GM19240 (cell line): ENCODE measurements at regions not wholly inside any gene's neighbourhood (a gene's known extent, or its start where the extent isn't known, plus 50 kb on each side); places are given as distances from the start of the nearest gene placed in this dataset.

Experiments used
- DNase-seq: peaks from one replicate; pipeline ENCODE4 v3.0.0; 2011; ENCODE audit warnings: low spot score; ENCODE audit not compliant: insufficient read length

DNA sequence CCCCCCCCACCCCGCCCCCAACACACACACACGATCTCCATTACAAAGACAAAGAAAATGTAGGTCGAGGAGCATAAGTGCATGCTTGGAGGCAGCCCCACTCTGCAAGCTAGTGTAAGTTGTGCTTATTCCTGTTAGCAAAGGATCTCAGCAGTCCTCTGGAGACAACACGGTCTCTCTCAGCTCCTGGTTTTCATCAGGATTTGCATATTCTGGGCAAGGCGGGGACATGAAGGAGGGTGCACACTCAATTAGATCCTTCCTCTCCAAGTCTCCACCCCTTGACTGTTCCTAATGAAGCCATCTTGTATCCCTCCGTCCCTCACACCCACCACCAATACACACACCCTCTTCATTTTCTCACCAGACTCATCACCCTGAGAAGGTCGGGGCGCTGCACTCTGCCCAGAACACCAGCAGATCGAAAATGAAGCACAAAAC lies 63.8 kb downstream of the MRPL46 start:
- no peak for DNase-seq

DNA sequence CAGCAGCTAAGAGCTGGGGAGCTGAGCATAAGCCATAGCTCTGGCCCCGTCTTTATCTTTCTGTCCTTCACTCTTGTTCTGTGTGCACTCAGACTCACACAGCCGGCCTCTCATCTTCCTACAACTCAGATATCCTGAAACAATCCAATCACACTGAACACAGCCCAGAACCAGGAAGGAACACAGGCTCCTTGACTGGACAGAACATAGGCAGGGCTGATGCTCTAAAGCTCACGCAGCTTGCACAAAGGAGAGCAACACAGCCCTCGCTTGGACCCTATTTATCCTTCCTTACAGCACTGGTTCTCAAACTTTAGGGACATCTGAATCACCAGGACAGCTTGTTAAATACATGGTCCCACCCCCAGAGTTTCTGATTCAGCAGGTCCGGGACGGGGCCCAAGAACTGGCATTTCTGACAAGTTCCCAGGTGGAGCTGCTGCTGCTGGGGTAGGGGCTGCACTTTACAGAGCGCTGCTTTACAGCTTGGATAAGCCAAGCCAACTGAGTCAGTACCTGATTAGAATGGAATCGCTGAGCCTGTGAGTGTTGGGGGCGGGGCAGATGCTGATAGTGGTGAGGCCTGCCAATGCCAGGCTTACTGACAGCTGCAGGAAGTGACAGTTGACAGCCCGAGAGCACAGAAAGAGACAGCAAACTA lies 65.1 kb downstream of the MRPL46 start:
- DNase-seq, result no peak

DNA sequence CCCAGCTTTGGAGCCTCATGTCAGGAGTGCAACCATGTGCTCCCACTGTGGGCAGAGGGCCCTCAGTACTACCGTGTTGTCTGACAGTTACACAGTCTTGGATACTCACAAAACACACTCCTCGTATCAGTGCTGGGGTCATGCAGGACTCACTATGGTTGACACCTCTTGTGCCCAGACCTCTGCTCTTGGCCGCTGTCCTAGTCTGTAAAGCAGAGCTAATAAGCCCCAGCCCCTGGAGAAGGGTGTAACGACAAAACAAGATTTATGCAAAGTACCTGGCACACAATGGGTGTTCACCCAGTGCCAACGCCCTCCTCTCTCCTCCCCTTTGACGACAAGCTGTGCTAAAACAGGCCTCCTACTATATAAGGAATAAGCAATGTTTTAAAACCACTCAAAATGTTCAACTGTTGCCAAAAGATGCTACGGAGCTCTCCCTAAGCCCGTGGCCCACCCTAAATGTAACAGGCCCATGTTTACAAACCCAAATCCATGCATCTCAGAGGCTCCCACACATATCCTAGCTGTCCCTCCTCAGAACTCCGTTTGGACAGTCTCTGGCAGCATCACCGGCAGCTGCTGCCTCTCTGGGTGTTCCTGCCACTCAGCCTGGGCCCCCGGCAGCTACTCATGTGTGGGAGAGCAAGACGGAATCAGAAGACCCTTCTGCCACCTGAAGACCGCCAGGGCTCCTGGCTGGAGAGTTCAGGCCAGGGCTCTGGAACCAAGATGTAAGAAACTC lies 65.8 kb downstream of the MRPL46 start:
- no peak for DNase-seq

DNA sequence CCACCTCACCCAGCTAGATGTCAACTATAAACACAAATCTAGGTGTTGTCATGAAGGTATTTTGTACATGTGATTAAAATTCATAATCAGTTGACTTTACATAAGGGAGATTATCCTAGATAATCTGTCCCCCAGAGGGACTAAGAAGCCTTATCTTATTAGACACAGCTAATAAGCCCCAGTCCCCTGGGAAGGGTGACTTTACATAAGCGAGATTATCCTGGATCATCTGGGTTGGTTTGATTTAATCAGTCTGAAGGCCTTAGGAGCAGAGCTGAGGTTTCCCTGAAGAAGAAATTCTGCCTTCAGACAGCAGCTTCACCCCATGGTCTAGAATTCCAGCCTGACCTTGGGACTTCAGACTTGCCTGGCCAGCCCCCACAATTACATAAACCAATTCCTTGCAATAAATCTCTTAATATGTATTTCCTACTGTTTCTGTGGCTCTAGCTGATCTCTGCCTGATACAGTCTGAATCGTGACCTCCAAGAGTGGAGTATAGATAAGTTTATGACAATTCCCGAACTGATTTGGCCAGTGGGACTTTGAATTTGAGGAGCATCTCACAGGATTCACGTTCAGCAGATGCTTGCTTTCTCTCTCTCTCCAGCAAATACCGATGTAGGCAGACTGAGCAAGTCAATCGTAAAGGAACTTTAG lies 66.5 kb downstream of the MRPL46 start:
- no peak for DNase-seq

- no peak for DNase-seq
These were observed 67.1 kb downstream of the MRPL46 start for GRCh38 chr15:88400084-88400483.

DNA sequence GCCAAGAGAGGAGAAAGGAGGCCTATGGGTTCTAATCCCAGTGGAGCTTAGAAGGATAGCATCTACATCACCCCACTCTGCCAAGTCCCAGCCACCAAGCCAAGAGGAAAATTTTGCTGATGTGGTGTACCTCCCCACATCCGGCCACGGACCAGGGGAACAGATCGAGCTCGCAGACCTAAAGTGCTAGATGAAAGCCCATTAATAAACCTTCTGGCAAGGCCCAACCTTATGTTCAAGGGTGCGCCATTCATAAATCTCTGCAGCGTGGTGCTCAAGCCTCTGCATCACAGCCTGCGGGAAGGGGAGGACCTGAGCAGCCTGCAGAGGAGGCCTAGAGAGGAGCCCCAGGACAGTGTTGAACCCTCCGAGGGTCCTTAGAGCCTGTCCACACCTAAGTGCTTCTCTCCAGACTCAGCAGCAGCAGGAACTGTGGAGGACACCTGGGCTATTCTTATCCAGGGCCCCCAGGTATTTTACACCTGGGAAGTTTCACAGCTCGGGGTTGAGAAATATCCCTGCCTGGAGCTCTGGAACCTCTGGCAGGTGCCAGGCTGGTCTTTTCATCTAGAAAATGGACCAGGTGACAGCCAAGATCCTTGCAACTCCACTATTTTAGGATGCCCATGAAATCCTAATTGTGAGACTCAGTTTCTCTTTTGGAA lies 68.0 kb downstream of the MRPL46 start:
- DNase-seq, result no peak

GRCh38 chr15:88398011-88398410 lies 69.2 kb downstream of the MRPL46 start:
- no peak for DNase-seq

DNA sequence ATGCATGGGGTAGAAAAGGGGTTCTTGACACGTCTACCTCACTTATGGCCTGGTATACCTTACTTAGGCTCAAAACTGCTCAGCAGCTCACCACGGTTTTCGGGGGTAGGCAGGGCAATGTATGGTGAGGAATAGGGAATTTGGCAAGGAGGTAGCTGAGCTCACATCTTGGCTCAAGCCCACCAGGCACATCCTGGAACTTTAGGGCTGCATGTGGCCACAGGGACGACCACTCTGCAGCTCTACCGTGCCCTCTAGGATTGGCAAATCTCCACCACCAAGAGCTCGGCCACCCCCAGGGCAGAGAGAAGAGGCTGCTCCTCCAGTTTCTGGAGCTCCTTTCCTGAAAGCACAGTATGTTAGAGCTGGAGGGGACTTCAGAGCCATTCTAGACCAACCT lies 69.7 kb downstream of the MRPL46 start:
- DNase-seq, result no peak

DNA sequence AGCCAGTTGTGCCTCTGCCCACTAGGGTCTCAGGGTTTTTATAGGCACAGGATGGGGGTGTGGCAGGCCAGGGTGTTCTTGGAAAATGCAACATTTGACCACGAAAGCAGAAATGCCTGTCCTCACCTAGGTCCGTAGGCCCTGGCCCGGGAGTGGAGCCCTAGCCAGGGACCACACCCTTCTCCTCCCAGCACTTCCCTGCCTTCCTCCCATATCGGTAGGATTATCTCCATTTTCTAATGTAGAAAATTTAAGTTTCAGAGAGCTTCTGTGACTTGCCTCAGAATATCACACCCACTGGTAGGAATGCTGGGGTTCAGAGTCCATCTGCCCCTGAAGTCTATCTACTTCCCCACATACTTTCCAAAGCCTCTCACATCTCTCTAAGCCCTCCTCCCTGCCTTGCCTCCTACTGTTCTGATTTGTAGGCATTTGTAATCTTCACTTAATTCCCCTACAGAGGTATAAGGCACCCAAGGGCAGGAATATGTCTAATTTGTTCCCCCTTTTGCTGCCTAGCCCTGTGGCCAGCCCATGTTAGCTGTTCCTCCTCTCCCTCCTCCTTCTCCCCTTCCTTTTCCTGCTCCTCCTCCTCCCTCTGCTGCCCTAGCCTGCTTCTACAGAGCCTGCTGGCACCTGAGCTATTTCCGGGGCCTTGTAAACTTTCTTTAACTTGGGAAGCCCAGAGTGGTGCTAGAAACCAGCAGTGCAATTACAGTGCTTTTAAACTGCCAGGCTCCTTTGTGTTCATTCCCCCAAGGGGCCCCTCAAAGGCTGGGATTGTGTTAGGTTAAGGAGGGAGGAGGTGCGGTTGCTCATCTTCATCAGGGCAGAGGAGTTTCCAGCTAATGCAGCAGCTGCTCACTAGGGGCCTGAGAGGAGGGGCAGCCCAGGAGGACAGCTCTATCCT lies 71.1 kb downstream of the MRPL46 start:
- no peak for DNase-seq

DNA sequence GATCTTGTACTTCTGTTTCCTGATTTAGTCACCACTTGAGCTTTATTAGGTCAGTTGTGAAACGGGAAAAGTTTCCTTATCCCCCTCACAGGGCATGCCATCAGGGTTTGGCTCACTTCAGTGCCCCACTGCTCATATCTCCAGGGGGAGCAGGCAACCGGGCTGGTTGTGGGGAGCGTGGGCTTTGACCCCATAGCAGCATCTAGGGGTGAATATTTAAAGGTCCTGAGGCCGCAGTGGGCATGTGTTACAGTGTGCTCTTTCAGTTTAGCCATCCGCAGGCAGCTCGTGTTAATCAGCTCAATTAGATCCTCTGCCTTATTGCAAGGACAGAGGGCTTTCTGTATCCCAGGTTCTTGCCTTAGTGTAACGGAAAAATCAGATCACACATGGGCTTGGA lies 71.9 kb downstream of the MRPL46 start:
- no peak for DNase-seq

- no peak for DNase-seq
These were observed 72.5 kb downstream of the MRPL46 start for GRCh38 chr15:88394553-88395145.

DNA sequence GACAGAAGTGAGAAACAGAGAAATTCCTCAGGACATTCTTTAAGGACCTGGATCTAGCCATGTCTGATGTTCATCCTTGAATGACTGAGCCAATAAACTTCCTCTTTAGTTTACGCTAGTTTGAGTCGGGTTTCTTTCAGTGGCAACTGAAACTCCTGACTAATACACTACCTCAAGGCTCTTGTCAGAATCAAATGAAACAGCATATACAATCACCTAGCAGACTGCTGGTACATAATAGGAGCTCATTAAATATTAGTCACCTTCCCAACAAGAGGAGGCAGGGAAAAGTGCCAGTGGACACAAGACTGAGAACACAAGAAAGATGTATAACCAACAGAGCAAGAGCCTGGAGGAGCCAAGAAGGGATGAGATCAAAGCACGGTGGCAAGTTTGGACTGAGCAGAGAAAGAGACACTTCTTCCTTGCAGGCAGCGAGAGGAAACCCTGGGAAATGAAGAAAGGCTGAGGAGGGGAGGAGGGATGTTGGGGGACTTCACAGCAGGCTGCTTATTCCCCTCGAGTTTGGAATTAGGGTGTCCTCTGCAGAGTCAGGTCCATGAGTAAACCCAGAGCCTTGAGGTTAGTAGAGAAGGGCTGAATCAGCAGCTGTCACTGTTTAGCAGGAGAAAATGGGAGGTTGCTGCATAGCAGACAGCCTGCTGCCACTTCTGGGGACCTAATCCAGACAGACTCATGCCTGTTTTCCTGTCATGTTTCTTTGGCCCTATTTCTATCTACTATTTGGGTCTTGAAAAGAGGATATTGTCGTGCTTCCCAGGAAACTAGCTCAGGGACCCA lies 73.3 kb downstream of the MRPL46 start:
- no peak for DNase-seq

DNA sequence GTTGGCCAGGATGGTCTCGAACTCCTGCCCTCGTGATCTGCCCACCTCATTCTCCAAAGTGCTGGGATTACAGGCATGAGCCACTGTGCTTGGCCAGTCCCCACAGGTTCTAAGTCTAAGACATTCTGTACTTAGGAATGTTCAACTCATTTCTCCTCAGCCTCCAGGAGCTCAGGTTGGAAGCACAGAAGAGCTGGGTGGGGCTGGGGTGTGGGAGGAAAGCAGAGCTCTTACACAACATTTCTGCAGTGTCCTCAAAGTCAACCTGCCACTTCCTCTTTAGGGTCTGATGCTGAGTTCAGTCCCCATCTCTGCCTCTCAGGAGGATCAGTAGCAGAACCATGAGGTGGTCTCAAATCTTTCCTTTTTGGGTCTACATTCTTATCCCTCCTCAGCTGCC lies 75.5 kb downstream of the MRPL46 start:
- no peak for DNase-seq

DNA sequence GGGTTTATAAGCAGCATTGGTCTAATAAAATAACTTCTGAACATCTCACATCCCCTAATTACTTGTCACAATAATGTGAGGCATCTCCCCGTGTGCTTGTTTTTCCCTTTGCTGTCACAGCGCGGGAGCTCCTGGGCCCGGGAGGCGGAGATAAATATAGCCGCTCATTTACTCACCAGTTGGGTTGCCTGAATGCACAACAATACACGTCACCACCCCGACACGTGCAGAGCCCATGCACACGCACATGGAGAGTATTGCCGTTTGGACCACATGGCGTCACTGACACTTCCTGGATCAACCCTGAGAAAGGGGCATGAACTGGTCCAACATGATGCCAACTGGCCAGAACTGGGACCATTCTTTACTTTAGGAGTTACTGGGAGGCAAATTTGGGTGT lies 76.2 kb downstream of the MRPL46 start:
- DNase-seq, result no peak

DNA sequence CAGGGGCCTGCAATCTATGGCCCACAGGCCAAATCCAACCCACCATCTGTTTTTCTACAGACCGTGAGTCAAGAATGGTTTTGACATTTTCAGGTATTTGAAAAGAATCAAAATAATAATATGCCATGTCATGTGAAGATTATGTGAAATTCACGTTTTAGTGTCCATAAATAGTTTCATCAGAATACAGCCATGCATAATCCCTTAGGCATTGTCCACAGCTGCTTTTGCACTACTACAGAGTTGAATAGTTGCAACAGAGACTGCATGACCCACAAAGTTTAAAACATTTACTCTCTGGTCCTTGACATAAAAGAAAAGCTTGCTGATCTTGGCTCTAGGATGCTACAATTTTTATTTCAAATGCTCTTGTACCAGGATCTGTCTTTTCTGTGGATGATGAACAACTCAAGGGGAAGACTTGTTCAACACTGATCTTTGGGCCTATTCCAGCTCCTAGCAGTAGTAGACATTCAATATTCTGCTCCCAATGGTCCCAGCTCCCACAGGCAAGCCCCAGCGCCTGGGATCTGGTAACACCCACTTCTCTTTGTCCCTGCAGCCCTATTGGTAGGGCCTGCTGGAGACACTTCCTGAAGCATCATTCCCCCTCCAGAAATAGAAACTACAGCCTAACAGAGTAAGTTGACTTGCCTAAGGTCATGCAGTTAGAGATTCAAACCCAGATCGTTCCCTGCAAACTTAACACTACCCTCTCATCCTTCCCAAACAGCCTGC lies 76.9 kb downstream of the MRPL46 start:
- DNase-seq, result no peak

GRCh38 chr15:88389120-88389519 lies 78.1 kb downstream of the MRPL46 start:
- DNase-seq, result no peak

GRCh38 chr15:88388686-88389085 lies 78.5 kb downstream of the MRPL46 start:
- no peak for DNase-seq

- no peak for DNase-seq
These were observed 82.0 kb downstream of the MRPL46 start for GRCh38 chr15:88385078-88385700.

- no peak for DNase-seq
These were observed 83.8 kb downstream of the MRPL46 start for GRCh38 chr15:88383354-88383753.
